K562 (cell line): ENCODE measurements at regions not wholly inside any gene's neighbourhood (a gene's known extent, or its start where the extent isn't known, plus 50 kb on each side); places are given as distances from the start of the nearest gene placed in this dataset.

Experiments
- ATAC-seq: fragments of 200-7000 bp; cut with Tn5 transposase; 3 replicates; pipeline ENCODE4 v1.9.1; 2020; ENCODE audit warnings: moderate library complexity
- BruUV-seq: library from RNA; stranded (reverse); fragments of 400-500 nt; replicated peaks from 2 replicates; lab custom pipeline; 2021; lab: Mats Ljungman, UMichigan
- CTCF ChIA-PET: fragments of 300-600 bp; formaldehyde crosslinking; extraction: SDS; loops from one replicate; lab custom pipeline; 2021; ENCODE audit warnings: low intra/inter-chr PET ratio; lab: Yijun Ruan, JAX
- POLR2A ChIA-PET: fragments of 300-600, 350-650 bp; sonication (Branson Sonifier 250); formaldehyde crosslinking; extraction: SDS; loops from one replicate; lab custom pipeline; 2021; ENCODE audit warnings: antibody characterized with exemption, inconsistent platforms; lab: Yijun Ruan, JAX
- DNase-seq, 4 experiments: peaks; one replicate each; pipeline versions ENCODE4 v3.0.0 to v3.0.0-alpha.2; 2011 to 2018; ENCODE audit warnings: low spot score in 3 of 4, mixed read lengths in 3 of 4; ENCODE audit errors: extremely low read depth in 1 of 4
- FAIRE-seq: peaks from 2 replicates; lab custom pipeline; 2011; peaks lifted over from hg19 to GRCh38; lab: Jason Lieb, UNC
- H2AFZ ChIP-seq: 2 replicates; pipeline ENCODE4 v1.6.0; 2011; ENCODE audit warnings: low read depth, low read length, control low read depth, inconsistent platforms
- H3K27ac ChIP-seq: fragments of 200-600 bp; 3 replicates; pipeline ENCODE4 v1.8.0; 2011; ENCODE audit warnings: low read depth, mild to moderate bottlenecking, control low read depth, inconsistent platforms, low read length, moderate library complexity, mixed read lengths; ENCODE audit errors: extremely low read depth
- H3K27me3 ChIP-seq, 2 experiments: fragments of 300-600 bp in 1 of 2; 2 replicates in 1 of 2; 3 replicates in 1 of 2; pipeline versions ENCODE4 v1.6.0 to v1.8.0; 2011; ENCODE audit warnings: inconsistent platforms in 2 of 2, low read length in 2 of 2, mild to moderate bottlenecking in 1 of 2, mixed read lengths in 1 of 2, moderate library complexity in 1 of 2; ENCODE audit not compliant: control insufficient read depth in 2 of 2, insufficient read depth in 2 of 2
- H3K36me3 ChIP-seq: fragments of 300-600 bp; 3 replicates; pipeline ENCODE4 v1.8.0; 2011; ENCODE audit warnings: mild to moderate bottlenecking, low read length, inconsistent platforms; ENCODE audit not compliant: control insufficient read depth, insufficient read depth
- H3K4me1 ChIP-seq, 2 experiments: fragments of 200-600 bp in 1 of 2; replicated peaks in 1 of 2; 2 replicates in 1 of 2; 3 replicates in 1 of 2; pipeline versions ENCODE4 v1.5.1 to v1.8.0; 2011; ENCODE audit warnings: inconsistent platforms in 2 of 2, low read length in 2 of 2, mild to moderate bottlenecking in 1 of 2, mixed read lengths in 1 of 2, moderate library complexity in 1 of 2; ENCODE audit not compliant: control insufficient read depth in 2 of 2, insufficient read depth in 2 of 2
- H3K4me2 ChIP-seq: 2 replicates; pipeline ENCODE4 v1.6.1; 2011; ENCODE audit warnings: low read length, control low read depth, inconsistent platforms, mixed read lengths; ENCODE audit not compliant: insufficient read depth
- H3K4me3 ChIP-seq: fragments of 200-600 bp; sonication (generic), shearing (Covaris generic); 2 replicates; pipeline ENCODE4 v1.5.1; 2016; ENCODE audit warnings: control low read depth, inconsistent platforms
- H3K79me2 ChIP-seq: fragments of 200-600 bp; 3 replicates; pipeline ENCODE4 v1.8.0; 2011; ENCODE audit warnings: low read length, inconsistent platforms; ENCODE audit not compliant: control insufficient read depth, insufficient read depth
- H3K9ac ChIP-seq, 2 experiments: 2 replicates each; pipeline versions ENCODE4 v1.6.0 to v1.6.1; 2011; ENCODE audit warnings: low read depth in 2 of 2, low read length in 2 of 2, control low read depth in 1 of 2, inconsistent platforms in 1 of 2, mild to moderate bottlenecking in 1 of 2, mixed read lengths in 1 of 2; ENCODE audit not compliant: insufficient read depth in 1 of 2
- H3K9me1 ChIP-seq: one replicate; pipeline ENCODE4 v1.6.0; 2011; ENCODE audit warnings: inconsistent platforms, mild to moderate bottlenecking, low read length, moderate library complexity; ENCODE audit not compliant: control insufficient read depth, insufficient read depth
- H3K9me3 ChIP-seq: replicated peaks from 2 replicates; pipeline ENCODE4 v1.5.1; 2011; ENCODE audit warnings: low read depth, low read length, inconsistent platforms; ENCODE audit not compliant: control insufficient read depth, insufficient read depth
- H4K20me1 ChIP-seq: replicated peaks from 2 replicates; pipeline ENCODE4 v1.6.1; 2011; ENCODE audit warnings: low read length, inconsistent platforms, mixed read lengths; ENCODE audit not compliant: control insufficient read depth, insufficient read depth
- BCOR ChIP-seq: fragments of 450-650 bp; IDR thresholded peaks from 2 replicates; pipeline ENCODE4 v1.6.1; 2016
- EP400 ChIP-seq: fragments of 450-650 bp; IDR thresholded peaks from 2 replicates; pipeline ENCODE4 v1.6.1; 2017; ENCODE audit warnings: antibody characterized with exemption, mild to moderate bottlenecking, moderate library complexity
- ESRRB ChIP-seq: fragments of 250-450 bp; sonication (Bioruptor Pico); IDR thresholded peaks from 2 replicates; pipeline ENCODE4 v1.5.0; 2020; ENCODE audit warnings: mild to moderate bottlenecking, moderate library complexity, borderline replicate concordance
- GABPB2 ChIP-seq: fragments of 250-450 bp; sonication (Bioruptor Pico); conservative IDR thresholded peaks from 2 replicates; pipeline ENCODE4 v1.5.1; 2021; ENCODE audit warnings: mild to moderate bottlenecking
- NBN ChIP-seq: fragments of 450-650 bp; IDR thresholded peaks from 2 replicates; pipeline ENCODE4 v1.6.1; 2016; ENCODE audit warnings: low read depth, mild to moderate bottlenecking
- POLR3G ChIP-seq: IDR thresholded peaks from 2 replicates; pipeline ENCODE4 v1.6.1; 2011; ENCODE audit not compliant: insufficient read length, insufficient replicate concordance; ENCODE audit errors: extremely low read depth
- PYGO2 ChIP-seq: fragments of 450-650 bp; IDR thresholded peaks from 2 replicates; pipeline ENCODE4 v1.6.1; 2016; ENCODE audit warnings: mild to moderate bottlenecking, missing genetic modification characterization, moderate library complexity, missing compliant biosample characterization
- SP1 ChIP-seq: sonication (generic); formaldehyde crosslinking; IDR thresholded peaks from 2 replicates; pipeline ENCODE4 v1.8.1; 2022; ENCODE audit warnings: mild to moderate bottlenecking, missing genetic modification reagents
- SRF ChIP-seq, 2 experiments: fragments of 250-450, 450-650 bp in 1 of 2; sonication (Bioruptor Pico) in 1 of 2; sonication (generic) in 1 of 2; formaldehyde crosslinking; IDR thresholded peaks; 2 replicates each; pipeline versions ENCODE4 v1.5.0 to v1.5.1; 2020 to 2022; ENCODE audit warnings: mild to moderate bottlenecking in 1 of 2, missing genetic modification reagents in 1 of 2
- TAF15 ChIP-seq: fragments of 200-400 bp; formaldehyde crosslinking; IDR thresholded peaks from 2 replicates; pipeline ENCODE4 v1.6.1; 2017; ENCODE audit warnings: mild to moderate bottlenecking, low read depth, low read length, moderate library complexity
- ZC3H8 ChIP-seq: fragments of 450-650 bp; IDR thresholded peaks from 2 replicates; pipeline ENCODE4 v1.6.1; 2017
- ZNF121 ChIP-seq: sonication (generic); formaldehyde crosslinking; conservative IDR thresholded peaks from 2 replicates; pipeline ENCODE4 v1.8.0; 2022; ENCODE audit warnings: missing genetic modification reagents
- ZNF584 ChIP-seq: fragments of 200-800 bp; sonication (Bioruptor generic); IDR thresholded peaks from 2 replicates; pipeline ENCODE4 v1.6.1; 2016; ENCODE audit warnings: low read depth, mild to moderate bottlenecking, missing genetic modification characterization, missing compliant biosample characterization
- ZNF76 ChIP-seq: fragments of 250-450 bp; sonication (Bioruptor Pico); IDR thresholded peaks from 2 replicates; pipeline ENCODE4 v1.4.0; 2020; ENCODE audit warnings: mild to moderate bottlenecking, moderate library complexity, borderline replicate concordance
- ZSCAN29 ChIP-seq: fragments of 450-650 bp; IDR thresholded peaks from 2 replicates; pipeline ENCODE4 v1.6.1; 2017
- WGBS: fragments of 100-300 bp; shearing (Covaris generic); methylation state at CpG from one replicate; pipeline ENCODE4 v1.1.6; 2016; ENCODE audit warnings: low coverage, mixed read lengths; ENCODE audit not compliant: insufficient coverage; ENCODE audit errors: missing lambda C conversion rate; 5-methylcytosine and 5-hydroxymethylcytosine counted together
- in situ Hi-C: fragments of 300-500 bp; cut with MboI; formaldehyde crosslinking; loops from 4 replicates; pipeline ENCODE4 v1.15.0; 2018; ENCODE audit warnings: inconsistent platforms, mixed read lengths
- intact Hi-C: fragments of 100-400 bp; cut with micrococcal nuclease; formaldehyde crosslinking; loops from 2 replicates; pipeline ENCODE4 v1.14.2; 2022
- TF ChIP-seq, protein P1 (sequence below): sonication (generic); formaldehyde crosslinking; IDR thresholded peaks from 2 replicates; pipeline ENCODE4 v1.8.0; 2022; ENCODE audit warnings: mild to moderate bottlenecking, low read depth, missing genetic modification reagents
- TF ChIP-seq, protein P2 (sequence below): sonication (generic); formaldehyde crosslinking; IDR thresholded peaks from 2 replicates; pipeline ENCODE4 v1.8.0; 2022; ENCODE audit warnings: mild to moderate bottlenecking, missing genetic modification reagents

GRCh38 chr6:28777147-28777461, 146.7 kb downstream of the TRIM27 start (continued):
- TF ChIP-seq, protein P1, sequence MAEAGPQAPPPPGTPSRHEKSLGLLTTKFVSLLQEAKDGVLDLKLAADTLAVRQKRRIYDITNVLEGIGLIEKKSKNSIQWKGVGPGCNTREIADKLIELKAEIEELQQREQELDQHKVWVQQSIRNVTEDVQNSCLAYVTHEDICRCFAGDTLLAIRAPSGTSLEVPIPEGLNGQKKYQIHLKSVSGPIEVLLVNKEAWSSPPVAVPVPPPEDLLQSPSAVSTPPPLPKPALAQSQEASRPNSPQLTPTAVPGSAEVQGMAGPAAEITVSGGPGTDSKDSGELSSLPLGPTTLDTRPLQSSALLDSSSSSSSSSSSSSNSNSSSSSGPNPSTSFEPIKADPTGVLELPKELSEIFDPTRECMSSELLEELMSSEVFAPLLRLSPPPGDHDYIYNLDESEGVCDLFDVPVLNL: no peak
- TF ChIP-seq TAF15: no peak
- TF ChIP-seq NBN: peak; percentile 18; the same call in 1 of the 2 replicates
- TF ChIP-seq ZSCAN29: no peak
- TF ChIP-seq POLR3G: no peak
- peak; percentile 37; the same call in 1 of the 2 replicates for TF ChIP-seq EP400
- TF ChIP-seq BCOR: no peak

- intact Hi-C loops: no loop called here
- POLR2A ChIA-PET: interaction anchor here (0.8 to 2.1 kb wide), 3 partner anchors 10 to 70 kb away, joined by 3 to 12 read pairs (median 4); no protein-coding TSS in a partner anchor
- CTCF ChIA-PET: no interaction called here
- TF ChIP-seq, protein P2, sequence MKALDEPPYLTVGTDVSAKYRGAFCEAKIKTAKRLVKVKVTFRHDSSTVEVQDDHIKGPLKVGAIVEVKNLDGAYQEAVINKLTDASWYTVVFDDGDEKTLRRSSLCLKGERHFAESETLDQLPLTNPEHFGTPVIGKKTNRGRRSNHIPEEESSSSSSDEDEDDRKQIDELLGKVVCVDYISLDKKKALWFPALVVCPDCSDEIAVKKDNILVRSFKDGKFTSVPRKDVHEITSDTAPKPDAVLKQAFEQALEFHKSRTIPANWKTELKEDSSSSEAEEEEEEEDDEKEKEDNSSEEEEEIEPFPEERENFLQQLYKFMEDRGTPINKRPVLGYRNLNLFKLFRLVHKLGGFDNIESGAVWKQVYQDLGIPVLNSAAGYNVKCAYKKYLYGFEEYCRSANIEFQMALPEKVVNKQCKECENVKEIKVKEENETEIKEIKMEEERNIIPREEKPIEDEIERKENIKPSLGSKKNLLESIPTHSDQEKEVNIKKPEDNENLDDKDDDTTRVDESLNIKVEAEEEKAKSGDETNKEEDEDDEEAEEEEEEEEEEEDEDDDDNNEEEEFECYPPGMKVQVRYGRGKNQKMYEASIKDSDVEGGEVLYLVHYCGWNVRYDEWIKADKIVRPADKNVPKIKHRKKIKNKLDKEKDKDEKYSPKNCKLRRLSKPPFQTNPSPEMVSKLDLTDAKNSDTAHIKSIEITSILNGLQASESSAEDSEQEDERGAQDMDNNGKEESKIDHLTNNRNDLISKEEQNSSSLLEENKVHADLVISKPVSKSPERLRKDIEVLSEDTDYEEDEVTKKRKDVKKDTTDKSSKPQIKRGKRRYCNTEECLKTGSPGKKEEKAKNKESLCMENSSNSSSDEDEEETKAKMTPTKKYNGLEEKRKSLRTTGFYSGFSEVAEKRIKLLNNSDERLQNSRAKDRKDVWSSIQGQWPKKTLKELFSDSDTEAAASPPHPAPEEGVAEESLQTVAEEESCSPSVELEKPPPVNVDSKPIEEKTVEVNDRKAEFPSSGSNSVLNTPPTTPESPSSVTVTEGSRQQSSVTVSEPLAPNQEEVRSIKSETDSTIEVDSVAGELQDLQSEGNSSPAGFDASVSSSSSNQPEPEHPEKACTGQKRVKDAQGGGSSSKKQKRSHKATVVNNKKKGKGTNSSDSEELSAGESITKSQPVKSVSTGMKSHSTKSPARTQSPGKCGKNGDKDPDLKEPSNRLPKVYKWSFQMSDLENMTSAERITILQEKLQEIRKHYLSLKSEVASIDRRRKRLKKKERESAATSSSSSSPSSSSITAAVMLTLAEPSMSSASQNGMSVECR (CRISPR knock-in tag): no peak
- TF ChIP-seq SRF (CRISPR knock-in tag; IDR thresholded peaks at IDR 0.05) (no peak), SP1 (CRISPR knock-in tag) (no peak), ZNF121 (CRISPR knock-in tag) (no peak), GABPB2 (CRISPR knock-in tag) (no peak), ZNF584 (no peak), PYGO2 (tag) (no peak), ZC3H8 (no peak), ESRRB (CRISPR knock-in tag) (no peak), ZNF76 (no peak)
Measured at GRCh38 chr6:28782113-28782673, 141.6 kb downstream of the TRIM27 start.

More at GRCh38 chr6:28782113-28782673, 141.6 kb downstream of the TRIM27 start:
- peak overlapping the region; percentile 62 for H3K27ac ChIP-seq
- peak overlapping the region; percentile 65 for H3K4me2 ChIP-seq
- no peaks in the 10 kb centered on the region for H3K9me3 ChIP-seq
- H3K9ac ChIP-seq: peak overlapping the region; percentile 7 to 63; a peak in 3 of 4 replicates
- H4K20me1 ChIP-seq: no peaks in the 10 kb centered on the region
- no peaks in the 10 kb centered on the region for H3K9me1 ChIP-seq
- WGBS: 31% methylated on average over 5 of the region's 5 CpGs
- in situ Hi-C loops: no loop called here
- no peaks in the 10 kb centered on the region for H3K79me2 ChIP-seq
- DNase-seq (peak in 2 of 4 experiments; percentile 7 to 44), FAIRE-seq (no peak), ATAC-seq (peak; percentile 77)
- no peaks in the 10 kb centered on the region for H3K36me3 ChIP-seq
- H3K27me3 ChIP-seq: no peaks in the 10 kb centered on the region
- BruUV-seq: TSS peak; percentile 74
- H2AFZ ChIP-seq: peak overlapping the region; percentile 87
- H3K4me1 ChIP-seq: peaks cover 11 to 14% of the 10 kb centered on the region in 2 experiments
- H3K4me3 ChIP-seq: peak overlapping the region; percentile 3; the same call in 1 of the 2 replicates
